AG09309 (cell line): ENCODE measurements at regions not wholly inside any gene's neighbourhood (a gene's known extent, or its start where the extent isn't known, plus 50 kb on each side); places are given as distances from the start of the nearest gene placed in this dataset.

Experiments
- DNase-seq: peaks from one replicate; pipeline ENCODE4 v3.0.0-alpha.2; 2010; ENCODE audit warnings: low read depth
- H3K4me3 ChIP-seq: 2 replicates; pipeline ENCODE4 v1.5.1; 2011; ENCODE audit warnings: mild to moderate bottlenecking, low read depth, low read length, moderate library complexity; ENCODE audit not compliant: control insufficient read depth
- CTCF ChIP-seq: IDR thresholded peaks from 2 replicates; pipeline ENCODE4 v1.5.1; 2011; ENCODE audit warnings: mild to moderate bottlenecking, low read depth, low read length, inconsistent platforms; ENCODE audit not compliant: insufficient read depth, control insufficient read depth; ENCODE audit errors: missing control alignments

DNA sequence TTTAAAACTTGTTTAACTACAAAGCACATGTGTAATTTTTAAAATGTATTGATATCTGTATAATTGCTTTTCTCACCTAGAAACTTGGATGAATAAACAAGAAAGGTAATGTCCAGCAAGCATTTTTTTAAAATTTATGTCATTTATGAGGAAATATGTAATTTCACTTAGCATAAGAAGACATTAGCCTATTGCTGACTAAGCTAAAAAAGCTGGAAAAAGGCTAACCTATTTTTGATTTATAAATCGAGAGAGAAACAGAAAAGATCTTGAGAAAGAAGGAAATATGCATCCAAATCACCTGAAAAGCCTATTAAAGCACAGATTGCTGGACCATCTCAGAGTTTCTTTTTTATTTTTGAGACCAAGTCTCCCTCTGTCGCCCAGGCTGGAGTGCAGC, 1181.3 kb downstream of the SLITRK1 start:
- no peak for DNase-seq
- TF ChIP-seq CTCF = no peak
- H3K4me3 ChIP-seq = no peak overlapping the region

DNA sequence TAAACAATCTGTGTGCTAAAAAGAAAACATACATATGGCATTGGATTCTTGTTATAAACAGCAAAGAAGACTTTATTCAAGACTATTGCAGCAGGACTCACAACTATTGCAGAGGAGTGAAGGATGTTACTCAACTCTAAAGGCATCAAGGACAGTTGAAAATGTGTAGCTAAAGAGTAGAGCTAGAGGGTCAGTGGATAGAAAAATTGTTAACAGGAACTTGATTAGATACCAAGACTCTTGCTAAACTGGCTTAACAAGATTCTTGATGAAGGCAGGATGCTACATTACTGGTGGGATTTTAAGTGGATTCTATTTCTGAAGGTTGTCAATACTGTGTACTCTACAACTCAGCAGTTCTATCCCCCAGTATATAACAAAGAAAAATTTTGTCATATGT, 1183.3 kb downstream of the SLITRK1 start:
- no peak for TF ChIP-seq CTCF

GRCh38 chr13:82698383-82698782, 1183.9 kb downstream of the SLITRK1 start:
- no peak overlapping the region for H3K4me3 ChIP-seq
- no peak for TF ChIP-seq CTCF
- DNase-seq = no peak

More for the DNA sequence above, 1183.3 kb downstream of the SLITRK1 start:
- H3K4me3 ChIP-seq = no peak overlapping the region
- no peak for DNase-seq

DNA sequence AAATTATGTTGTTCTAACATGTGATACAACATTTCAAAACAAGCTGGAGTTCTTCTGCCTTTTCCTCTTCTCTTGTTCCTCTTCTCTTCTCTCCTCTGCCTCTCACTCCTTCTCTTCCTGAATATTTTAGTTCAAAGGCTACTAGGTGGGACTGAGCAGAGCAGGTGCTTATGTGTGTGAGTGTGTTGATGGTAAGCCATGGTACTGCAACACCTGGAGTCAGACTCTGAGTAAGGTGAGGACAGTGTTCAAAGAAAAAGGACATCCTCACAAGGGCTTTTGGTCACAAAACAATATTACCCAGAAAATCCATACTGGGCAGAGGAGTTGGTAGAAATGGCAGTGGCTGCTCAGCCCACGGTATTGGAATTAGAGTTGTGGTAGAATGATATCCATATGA, 1188.7 kb downstream of the SLITRK1 start:
- TF ChIP-seq CTCF = no peak
- no peak overlapping the region for H3K4me3 ChIP-seq
- no peak for DNase-seq

DNA sequence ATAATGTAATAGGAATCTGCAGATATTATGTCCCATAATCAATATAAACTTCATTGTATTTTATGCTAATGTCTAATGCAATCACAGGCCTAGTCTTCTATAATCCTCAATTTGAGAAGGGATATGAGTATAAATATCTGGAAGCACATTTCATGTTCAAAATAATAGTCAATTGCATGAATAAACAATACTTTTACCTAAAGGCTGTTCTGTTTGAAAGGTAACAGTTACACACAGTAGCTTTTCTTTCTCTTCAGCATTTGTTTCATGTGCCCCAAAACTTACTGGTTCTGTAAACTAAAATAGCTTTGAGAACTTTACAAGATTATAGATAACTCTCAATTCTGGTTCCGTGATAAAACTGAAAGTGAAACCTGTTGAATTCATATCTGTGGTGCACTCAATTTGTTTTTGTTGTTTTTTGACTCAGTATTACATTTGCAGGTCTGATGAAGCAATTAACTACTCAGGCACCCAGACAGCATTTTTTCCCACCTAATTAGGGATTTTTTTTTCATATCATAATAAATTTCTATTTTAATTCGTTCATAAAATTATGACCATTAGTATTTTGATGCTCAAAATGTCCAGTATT, 1193.8 kb downstream of the SLITRK1 start:
- DNase-seq = no peak
- TF ChIP-seq CTCF = no peak
- peak overlapping the region; percentile 14 for H3K4me3 ChIP-seq

GRCh38 chr13:82687884-82688283, 1194.4 kb downstream of the SLITRK1 start:
- no peak for TF ChIP-seq CTCF
- no peak overlapping the region for H3K4me3 ChIP-seq
- no peak for DNase-seq

GRCh38 chr13:82681535-82681934, 1200.7 kb downstream of the SLITRK1 start:
- DNase-seq = no peak

More at GRCh38 chr13:82681535-82681934, 1200.7 kb downstream of the SLITRK1 start:
- no peak overlapping the region for H3K4me3 ChIP-seq
- no peak for TF ChIP-seq CTCF
